HG03135 (cell line): ENCODE measurements at regions not wholly inside any gene's neighbourhood (a gene's known extent, or its start where the extent isn't known, plus 50 kb on each side); places are given as distances from the start of the nearest gene placed in this dataset.

ENCODE experiments used
- ATAC-seq: cut with Tn5 transposase; IDR thresholded peaks from one replicate; pipeline ENCODE4 v1.9.1; 2021; ENCODE audit warnings: mild to moderate bottlenecking, moderate library complexity; ENCODE audit not compliant: unreplicated experiment

DNA sequence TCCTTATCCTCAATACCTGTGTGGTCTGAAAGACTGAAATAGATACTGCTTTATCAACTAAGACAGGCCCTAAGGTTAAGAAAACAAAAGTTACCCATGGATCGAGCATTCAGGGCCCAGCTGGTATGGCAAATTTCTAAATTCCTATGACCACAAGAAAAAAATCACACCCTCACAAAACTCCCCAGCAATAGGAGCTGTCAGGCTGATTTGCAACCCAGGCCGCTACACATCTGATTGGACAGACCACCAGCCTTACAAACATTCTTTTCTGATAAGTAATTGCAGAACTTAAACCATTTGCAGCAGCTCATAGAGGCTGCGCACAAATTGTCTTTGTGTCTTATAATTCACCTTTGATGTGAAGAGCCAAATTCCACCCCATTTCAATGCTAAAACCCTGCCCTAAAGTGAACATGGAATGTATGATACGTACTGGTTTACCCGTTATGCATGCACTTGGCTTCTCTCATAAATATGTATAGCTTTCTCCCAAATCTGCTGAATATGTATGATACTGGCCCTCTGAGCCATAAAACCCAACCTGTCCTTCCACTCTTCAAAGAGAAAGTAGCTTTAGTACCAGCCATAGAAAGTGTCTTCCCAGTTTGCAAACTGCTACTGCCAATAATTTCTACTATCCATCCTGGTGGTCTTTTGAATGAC, 842.5 kb downstream of the GRID1 start:
- no peak for ATAC-seq

DNA sequence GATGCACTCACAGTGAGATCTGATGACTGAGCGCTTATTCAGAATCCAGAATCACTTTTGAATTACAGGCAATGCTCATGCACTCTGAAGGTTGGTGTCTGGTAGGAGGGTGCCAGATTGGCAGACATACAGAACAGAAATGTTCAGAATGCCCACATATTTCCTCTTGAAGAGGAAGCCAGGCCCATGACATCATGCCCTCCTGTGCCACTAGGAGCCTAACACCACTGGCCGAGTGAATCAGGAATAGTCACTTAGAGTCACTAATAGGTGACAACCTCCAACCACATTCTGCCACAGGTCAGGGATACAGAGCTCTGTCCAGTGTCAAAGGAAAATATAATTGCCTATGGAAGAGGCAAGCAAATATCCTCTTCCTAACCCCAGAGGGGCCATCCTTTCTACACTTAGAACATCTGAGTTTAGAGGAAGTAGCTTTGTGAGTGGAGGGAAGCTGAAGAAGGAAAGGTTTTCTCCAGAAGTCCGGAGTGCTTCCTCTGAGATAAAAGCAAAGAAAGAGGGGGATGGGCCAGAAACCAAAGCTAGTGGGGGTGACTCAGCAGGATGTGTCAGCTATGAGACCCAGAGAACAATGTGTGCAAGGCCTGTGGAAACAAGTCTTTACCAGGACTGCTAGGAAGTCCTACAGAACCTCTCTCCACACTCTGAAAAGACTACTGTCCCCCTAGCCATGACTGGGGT, 838.8 kb downstream of the GRID1 start:
- no peak for ATAC-seq

DNA sequence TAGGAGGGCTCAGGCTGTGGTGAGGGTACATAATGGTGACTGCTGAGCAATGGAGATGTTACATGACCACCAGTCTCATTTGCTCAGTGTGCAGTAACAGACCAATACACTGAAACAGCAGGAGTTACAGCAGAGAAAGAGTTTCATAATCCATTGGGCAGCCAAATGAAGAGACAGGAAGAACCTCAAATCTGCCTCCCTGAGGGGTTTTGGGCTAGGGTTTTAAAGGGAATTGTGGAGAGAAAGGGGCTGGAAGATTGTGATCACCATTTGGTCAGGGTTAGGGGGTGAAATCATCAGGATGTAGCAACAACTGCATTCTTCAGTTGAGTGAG, 838.3 kb downstream of the GRID1 start:
- ATAC-seq, result no peak

DNA sequence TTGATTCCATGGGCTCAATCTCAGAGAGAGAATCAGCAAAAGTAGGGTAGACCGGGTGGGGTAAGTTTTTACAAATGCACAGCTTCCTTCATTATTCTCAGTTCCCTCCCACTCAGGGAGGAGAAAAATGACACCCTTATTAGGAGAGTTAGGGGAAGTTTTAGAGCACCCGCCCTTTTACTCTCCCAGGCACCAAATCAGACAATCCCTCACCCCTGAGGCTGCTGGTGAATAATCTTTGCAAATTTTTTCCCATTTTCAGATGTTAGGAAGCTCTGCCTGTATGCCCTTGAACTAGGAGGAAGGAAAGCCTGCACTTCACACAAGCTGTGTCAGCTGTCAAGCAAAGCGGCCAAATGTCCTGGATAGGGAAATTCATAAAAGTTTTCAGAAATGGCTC, 834.9 kb downstream of the GRID1 start:
- no peak for ATAC-seq

DNA sequence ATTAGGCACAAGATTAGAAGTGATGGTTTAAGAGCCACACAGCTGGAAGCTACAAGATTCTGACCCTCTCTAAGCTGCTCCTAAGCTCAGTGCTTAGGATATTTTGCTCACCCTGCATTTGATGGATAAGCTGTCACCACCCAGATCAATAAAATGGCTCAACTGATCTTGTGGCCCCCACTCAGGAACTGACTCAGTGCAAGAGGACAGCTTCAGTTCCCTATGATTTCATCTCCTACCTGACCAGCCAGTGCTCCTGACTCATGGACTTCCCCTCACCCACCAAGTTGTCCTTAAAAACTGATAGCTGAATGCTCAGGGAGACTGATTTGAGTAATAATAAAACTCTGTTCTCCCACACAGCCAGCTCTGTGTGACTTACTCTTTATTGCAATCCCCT, 833.8 kb downstream of the GRID1 start:
- ATAC-seq, result no peak

DNA sequence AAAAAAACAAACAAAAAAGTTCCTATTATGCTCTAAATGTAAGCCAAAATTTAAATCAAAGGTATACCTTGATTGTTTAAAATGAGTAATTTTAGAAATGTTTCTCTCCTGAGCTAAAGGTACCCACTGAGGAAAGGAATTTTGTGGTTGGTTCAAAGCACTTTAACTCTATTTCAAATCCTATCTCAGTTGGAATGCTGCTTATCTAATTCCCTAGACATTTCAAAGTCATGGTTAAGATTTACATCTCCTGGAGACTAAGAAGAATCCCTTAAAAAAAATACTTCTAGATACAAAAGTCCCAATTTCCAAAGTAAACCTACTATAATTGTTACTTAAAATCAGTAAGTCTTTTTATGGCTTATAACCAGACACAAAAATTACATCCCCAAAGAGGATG, 830.7 kb downstream of the GRID1 start:
- ATAC-seq, result no peak

DNA sequence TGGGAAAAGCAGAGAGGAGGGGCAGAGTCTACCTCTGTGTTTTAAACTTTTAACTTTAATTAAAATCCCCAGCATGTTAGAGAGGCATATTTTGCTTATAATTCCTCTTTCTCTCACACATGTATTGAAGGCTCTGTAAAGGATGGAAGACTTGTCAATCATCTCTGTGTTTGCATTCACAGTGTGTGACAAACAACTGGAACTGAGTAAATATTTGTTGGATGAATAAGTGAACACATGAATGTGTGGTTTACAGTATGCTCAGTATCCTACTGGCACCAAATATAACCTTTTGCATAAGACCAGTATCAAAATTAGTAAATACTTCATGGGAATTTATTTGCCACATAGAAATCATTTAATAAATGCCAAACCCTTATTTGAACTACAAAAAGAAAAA, 829.0 kb downstream of the GRID1 start:
- no peak for ATAC-seq

DNA sequence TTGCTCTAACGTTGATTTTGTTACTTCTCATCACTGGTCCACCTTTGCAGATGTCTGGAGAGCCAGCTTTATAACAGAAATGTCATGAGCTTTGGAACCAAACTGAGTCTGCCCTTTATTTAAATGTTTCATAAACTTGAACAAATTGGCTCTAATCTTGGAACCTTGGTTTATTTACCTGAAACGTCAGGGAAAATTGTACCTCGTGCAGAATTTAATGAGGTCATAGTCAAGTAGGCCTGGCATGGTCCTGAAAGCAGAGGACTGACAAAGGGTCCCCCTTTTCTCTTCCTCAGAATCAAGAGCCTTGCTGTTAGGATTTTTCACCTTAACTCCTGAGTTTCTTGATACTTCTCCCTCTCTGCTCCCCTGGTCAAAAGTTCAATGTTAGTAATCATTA, 828.0 kb downstream of the GRID1 start:
- no peak for ATAC-seq

DNA sequence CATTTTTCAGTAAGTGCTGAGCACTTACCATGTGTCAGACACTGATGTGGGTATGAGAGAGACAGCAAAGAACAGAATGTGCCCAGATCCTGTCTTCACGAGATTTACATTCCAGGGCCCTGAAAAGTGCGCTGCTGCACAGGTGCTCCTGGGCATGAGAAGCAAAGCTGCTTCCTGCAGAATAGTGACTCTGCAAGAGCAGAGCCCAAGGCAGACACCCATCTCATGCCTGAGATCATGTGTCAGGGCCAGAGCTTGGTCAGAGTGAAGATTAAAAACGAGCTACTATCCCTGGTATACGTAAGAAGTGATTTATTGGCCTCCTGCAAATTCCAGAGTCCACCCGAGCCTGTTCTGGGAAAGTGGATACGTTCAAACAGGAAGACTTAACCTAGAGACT, 824.4 kb downstream of the GRID1 start:
- ATAC-seq, result no peak

DNA sequence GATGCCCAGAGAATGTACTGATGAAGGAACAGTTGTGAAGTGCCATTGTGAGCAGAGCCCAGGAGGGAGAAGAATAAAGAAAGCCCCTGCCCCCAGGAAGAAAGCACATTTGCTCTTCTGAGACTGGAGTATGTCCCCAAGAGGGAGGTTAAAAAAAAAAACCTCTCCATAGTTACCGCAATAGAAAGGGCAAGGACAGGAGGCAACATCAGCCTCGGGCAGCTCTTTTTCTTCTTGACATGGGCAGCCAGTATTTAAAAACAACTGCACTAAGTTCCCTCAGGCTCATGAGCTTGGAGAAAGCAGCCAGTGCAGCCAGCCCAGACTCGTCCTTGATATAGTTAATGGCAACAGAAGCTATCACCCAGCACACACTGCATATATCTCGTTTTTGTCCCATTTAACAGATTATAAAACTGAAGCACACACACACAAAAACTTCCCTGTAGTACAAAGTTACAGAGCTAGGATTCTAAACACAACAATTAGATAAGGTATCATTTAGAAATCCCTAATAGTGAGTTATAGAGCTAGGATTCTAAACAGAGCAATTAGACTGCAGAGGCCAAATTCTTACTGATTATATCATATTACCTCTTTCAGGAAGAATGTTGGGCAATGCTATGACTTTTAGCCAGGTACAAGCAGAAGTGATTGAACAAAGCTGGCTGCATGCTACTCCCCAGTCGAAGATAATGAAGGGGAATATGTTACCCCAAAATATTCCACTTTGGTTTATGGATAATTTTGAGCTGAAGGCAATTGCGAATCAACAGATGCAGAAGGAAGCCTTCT, 823.5 kb downstream of the GRID1 start:
- no peak for ATAC-seq

DNA sequence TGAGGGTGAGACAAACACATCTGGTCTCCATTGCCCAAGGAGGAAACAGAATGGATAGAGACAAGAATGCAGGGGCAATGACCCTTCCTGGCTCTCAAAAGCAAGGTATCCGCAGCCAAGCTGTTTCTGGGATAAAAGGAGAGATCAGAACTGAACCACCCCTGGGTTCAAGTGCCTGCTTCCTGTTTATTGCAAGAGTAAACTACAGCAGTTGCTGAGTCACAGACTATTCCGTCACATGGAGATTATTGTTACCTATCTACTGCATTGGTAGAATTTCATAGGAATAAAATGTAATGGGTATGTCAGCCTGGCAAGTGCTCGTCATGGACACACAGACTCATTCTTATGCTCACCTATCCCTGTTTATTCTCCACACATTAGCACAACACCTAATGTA, 821.6 kb downstream of the GRID1 start:
- ATAC-seq, result no peak

DNA sequence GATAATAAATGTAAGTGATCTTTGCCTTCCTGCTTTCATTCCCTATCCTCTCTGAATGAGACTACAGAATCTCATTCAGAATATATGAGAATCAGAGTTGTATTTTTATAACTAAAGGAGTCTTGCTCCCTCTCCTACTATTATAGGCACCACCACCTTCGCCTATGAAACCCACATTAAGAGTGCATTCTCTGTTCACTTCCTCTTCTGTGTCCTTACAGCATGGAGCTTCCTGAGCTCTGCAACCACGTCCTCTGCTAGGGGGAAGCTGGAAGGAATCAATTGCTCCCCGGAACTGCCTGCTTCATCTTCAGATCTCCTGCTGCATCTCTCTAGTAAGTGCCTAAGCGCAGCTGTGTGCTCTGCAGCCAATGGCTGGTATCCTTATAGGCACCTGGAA, 820.7 kb downstream of the GRID1 start:
- ATAC-seq, result no peak

DNA sequence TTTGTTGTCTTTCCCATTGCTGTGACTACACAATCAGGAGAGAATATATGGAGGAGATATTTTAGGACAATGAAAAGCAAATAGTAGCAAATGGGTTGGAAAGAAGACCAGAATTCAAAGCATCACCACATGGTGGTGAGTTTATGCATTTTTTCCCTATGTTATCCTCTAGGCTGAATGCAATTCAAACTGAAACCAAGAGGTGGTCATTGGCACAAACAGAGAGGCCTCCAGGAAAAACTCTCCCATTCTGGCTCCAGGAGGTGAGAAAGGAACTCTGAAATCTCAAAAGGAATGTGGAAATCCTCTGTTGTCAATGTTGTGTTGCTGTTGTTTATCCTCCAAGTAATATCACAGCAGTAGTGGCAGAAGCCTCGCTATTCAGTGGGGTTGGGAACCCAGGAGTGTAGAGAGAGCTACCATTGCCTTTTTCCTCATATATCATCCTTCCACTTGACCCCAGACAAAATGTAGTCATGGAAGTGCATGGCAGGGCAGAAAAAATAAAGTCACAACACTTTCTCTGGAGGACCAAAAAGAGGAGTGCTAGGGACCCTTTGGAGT, 819.1 kb downstream of the GRID1 start:
- no peak for ATAC-seq

DNA sequence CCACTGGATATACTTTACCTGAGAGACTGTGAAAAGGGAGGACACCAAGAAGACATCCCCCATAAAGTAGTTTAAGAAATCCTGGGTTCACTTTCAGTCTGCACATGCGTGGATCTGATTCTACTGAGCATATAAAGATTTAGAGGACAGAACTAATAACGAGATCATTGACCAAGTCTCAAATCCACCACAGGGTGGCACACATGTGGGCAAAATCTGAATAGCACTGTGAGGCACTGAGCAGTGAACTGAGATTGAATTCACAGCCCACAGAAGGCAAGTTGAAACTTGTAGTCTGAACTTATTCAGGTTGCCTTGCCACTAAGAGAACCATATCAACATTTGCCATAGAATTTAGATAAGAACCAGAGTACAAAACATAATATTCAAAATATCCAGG, 818.6 kb downstream of the GRID1 start:
- ATAC-seq, result no peak
